SK-N-SH treated with all-trans-retinoic acid at 6 μM for 48 hours (cell line): ENCODE measurements at regions not wholly inside any gene's neighbourhood (a gene's known extent, or its start where the extent isn't known, plus 50 kb on each side); places are given as distances from the start of the nearest gene placed in this dataset.

Source experiments
- ATAC-seq: fragments of 200-7000 bp; cut with Tn5 transposase; 3 replicates; pipeline ENCODE4 v1.9.1; 2020; ENCODE audit warnings: mild to moderate bottlenecking, moderate library complexity
- ARNTL ChIP-seq: fragments of 450-650 bp; formaldehyde crosslinking; IDR thresholded peaks from 2 replicates; pipeline ENCODE4 v1.5.0; 2020; ENCODE audit warnings: low read depth, mild to moderate bottlenecking, moderate library complexity, borderline replicate concordance
- BACH2 ChIP-seq: fragments of 250-450 bp; sonication (Bioruptor Pico); IDR thresholded peaks from 2 replicates; pipeline ENCODE4 v1.9.0; 2021; ENCODE audit warnings: mild to moderate bottlenecking, borderline replicate concordance
- ESRRG ChIP-seq: fragments of 250-450 bp; sonication (Bioruptor Pico); IDR thresholded peaks from 2 replicates; pipeline ENCODE4 v1.6.1; 2021; ENCODE audit warnings: mild to moderate bottlenecking
- GLIS3 ChIP-seq: fragments of 250-450 bp; sonication (Bioruptor Pico); IDR thresholded peaks from 2 replicates; pipeline ENCODE4 v1.5.0; 2020; ENCODE audit warnings: mild to moderate bottlenecking, moderate library complexity
- ISL1 ChIP-seq: fragments of 250-450 bp; sonication (Bioruptor Pico); IDR thresholded peaks from 2 replicates; pipeline ENCODE4 v2.1.2; 2022; ENCODE audit warnings: mild to moderate bottlenecking, moderate library complexity
- OSR1 ChIP-seq: fragments of 250-450 bp; sonication (Bioruptor Pico); IDR thresholded peaks from 2 replicates; pipeline ENCODE4 v1.8.0; 2022; ENCODE audit warnings: moderate library complexity, mild to moderate bottlenecking, inconsistent platforms
- SNAI2 ChIP-seq: fragments of 250-450 bp; sonication (Bioruptor Pico); IDR thresholded peaks from 2 replicates; pipeline ENCODE4 v1.5.0; 2020; ENCODE audit warnings: mild to moderate bottlenecking, moderate library complexity
- TCF4 ChIP-seq: fragments of 250-450 bp; sonication (Bioruptor Pico); IDR thresholded peaks from 2 replicates; pipeline ENCODE4 v1.8.0; 2021; ENCODE audit warnings: mild to moderate bottlenecking, moderate library complexity, borderline replicate concordance
- TOX ChIP-seq: fragments of 250-450 bp; sonication (Bioruptor Pico); IDR thresholded peaks from 2 replicates; pipeline ENCODE4 v1.8.0; 2021; ENCODE audit warnings: mild to moderate bottlenecking, moderate library complexity, borderline replicate concordance
- ZC3H10 ChIP-seq: fragments of 250-450 bp; sonication (Bioruptor Pico); IDR thresholded peaks from 2 replicates; pipeline ENCODE4 v1.5.1; 2021; ENCODE audit warnings: mild to moderate bottlenecking, moderate library complexity
- ZFP3 ChIP-seq: fragments of 250-450 bp; sonication (Bioruptor Pico); IDR thresholded peaks from 2 replicates; pipeline ENCODE4 v1.5.0; 2020; ENCODE audit warnings: mild to moderate bottlenecking, moderate library complexity
- ZFP30 ChIP-seq: fragments of 450-650 bp; formaldehyde crosslinking; IDR thresholded peaks from 2 replicates; pipeline ENCODE4 v1.5.0; 2022; ENCODE audit warnings: mild to moderate bottlenecking, moderate library complexity
- ZNF565 ChIP-seq: fragments of 450-650 bp; formaldehyde crosslinking; conservative IDR thresholded peaks from 2 replicates; pipeline ENCODE4 v1.5.0; 2020; ENCODE audit warnings: low read depth, mild to moderate bottlenecking, moderate library complexity
- ZNF70 ChIP-seq: fragments of 450-650 bp; formaldehyde crosslinking; IDR thresholded peaks from 2 replicates; pipeline ENCODE4 v1.5.0; 2020; ENCODE audit warnings: mild to moderate bottlenecking, moderate library complexity
- ZNF8 ChIP-seq: fragments of 450-650 bp; formaldehyde crosslinking; IDR thresholded peaks from 2 replicates; pipeline ENCODE4 v1.5.0; 2020; ENCODE audit warnings: mild to moderate bottlenecking, moderate library complexity
- TF ChIP-seq, protein P1 (sequence below): fragments of 250-450 bp; sonication (Bioruptor Pico); IDR thresholded peaks from 2 replicates; pipeline ENCODE4 v1.5.0; 2020; ENCODE audit warnings: mild to moderate bottlenecking, moderate library complexity
- TF ChIP-seq, protein P2 (sequence below): fragments of 250-450 bp; sonication (Bioruptor Pico); IDR thresholded peaks from 2 replicates; pipeline ENCODE4 v1.8.0; 2021; ENCODE audit warnings: low read depth, mild to moderate bottlenecking, moderate library complexity, borderline replicate concordance
- TF ChIP-seq, protein P3 (sequence below): fragments of 250-450 bp; sonication (Bioruptor Pico); IDR thresholded peaks from 2 replicates; pipeline ENCODE4 v1.5.1; 2020; ENCODE audit warnings: low read depth, mild to moderate bottlenecking, moderate library complexity
- TF ChIP-seq, protein P4 (sequence below): fragments of 250-450 bp; sonication (Bioruptor Pico); IDR thresholded peaks from 2 replicates; pipeline ENCODE4 v1.8.0; 2020; ENCODE audit warnings: mild to moderate bottlenecking, moderate library complexity, borderline replicate concordance
- TF ChIP-seq, protein P5 (sequence below): fragments of 250-450 bp; sonication (Bioruptor Pico); IDR thresholded peaks from 2 replicates; pipeline ENCODE4 v1.5.1; 2021; ENCODE audit warnings: mild to moderate bottlenecking, moderate library complexity

DNA sequence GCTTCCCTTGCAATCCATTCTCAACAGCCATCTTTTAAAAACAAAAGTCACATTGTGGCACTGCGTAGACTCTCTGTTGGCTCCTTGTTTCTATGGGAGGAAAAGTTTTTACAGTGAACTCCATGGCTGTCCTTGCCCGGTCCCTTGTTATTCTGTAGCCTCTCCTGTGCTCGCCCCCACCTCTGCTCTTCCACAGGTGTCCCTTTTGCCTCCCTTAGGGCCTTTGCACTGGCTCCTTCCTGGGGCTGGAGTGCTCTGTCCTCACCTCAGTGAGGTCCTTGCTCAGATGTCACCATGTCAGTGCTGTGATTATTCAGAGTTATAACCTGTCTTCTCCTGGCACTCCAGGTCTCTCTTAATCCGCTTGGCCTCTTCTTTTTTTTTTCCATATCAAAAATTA lies 308.8 kb downstream of the DOCK8 start:
- TF ChIP-seq ZFP30 (CRISPR knock-in tag), result no peak
- TF ChIP-seq ISL1 (CRISPR knock-in tag), result no peak
- TF ChIP-seq, protein P1, sequence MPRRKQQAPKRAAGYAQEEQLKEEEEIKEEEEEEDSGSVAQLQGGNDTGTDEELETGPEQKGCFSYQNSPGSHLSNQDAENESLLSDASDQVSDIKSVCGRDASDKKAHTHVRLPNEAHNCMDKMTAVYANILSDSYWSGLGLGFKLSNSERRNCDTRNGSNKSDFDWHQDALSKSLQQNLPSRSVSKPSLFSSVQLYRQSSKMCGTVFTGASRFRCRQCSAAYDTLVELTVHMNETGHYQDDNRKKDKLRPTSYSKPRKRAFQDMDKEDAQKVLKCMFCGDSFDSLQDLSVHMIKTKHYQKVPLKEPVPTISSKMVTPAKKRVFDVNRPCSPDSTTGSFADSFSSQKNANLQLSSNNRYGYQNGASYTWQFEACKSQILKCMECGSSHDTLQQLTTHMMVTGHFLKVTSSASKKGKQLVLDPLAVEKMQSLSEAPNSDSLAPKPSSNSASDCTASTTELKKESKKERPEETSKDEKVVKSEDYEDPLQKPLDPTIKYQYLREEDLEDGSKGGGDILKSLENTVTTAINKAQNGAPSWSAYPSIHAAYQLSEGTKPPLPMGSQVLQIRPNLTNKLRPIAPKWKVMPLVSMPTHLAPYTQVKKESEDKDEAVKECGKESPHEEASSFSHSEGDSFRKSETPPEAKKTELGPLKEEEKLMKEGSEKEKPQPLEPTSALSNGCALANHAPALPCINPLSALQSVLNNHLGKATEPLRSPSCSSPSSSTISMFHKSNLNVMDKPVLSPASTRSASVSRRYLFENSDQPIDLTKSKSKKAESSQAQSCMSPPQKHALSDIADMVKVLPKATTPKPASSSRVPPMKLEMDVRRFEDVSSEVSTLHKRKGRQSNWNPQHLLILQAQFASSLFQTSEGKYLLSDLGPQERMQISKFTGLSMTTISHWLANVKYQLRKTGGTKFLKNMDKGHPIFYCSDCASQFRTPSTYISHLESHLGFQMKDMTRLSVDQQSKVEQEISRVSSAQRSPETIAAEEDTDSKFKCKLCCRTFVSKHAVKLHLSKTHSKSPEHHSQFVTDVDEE (CRISPR knock-in tag), result no peak
- no peak for TF ChIP-seq ZFP3 (CRISPR knock-in tag)
- no peak for TF ChIP-seq TOX (CRISPR knock-in tag)
- no peak for TF ChIP-seq BACH2 (CRISPR knock-in tag)
- TF ChIP-seq, protein P2, sequence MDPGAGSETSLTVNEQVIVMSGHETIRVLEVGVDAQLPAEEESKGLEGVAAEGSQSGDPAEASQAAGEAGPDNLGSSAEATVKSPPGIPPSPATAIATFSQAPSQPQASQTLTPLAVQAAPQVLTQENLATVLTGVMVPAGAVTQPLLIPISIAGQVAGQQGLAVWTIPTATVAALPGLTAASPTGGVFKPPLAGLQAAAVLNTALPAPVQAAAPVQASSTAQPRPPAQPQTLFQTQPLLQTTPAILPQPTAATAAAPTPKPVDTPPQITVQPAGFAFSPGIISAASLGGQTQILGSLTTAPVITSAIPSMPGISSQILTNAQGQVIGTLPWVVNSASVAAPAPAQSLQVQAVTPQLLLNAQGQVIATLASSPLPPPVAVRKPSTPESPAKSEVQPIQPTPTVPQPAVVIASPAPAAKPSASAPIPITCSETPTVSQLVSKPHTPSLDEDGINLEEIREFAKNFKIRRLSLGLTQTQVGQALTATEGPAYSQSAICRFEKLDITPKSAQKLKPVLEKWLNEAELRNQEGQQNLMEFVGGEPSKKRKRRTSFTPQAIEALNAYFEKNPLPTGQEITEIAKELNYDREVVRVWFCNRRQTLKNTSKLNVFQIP, result no peak
- no peak for TF ChIP-seq GLIS3 (CRISPR knock-in tag)
- no peak for TF ChIP-seq ZNF70
- no peak for TF ChIP-seq ZNF8 (CRISPR knock-in tag)
- TF ChIP-seq SNAI2 (CRISPR knock-in tag), result no peak
- TF ChIP-seq TCF4 (CRISPR knock-in tag), result no peak
- TF ChIP-seq, protein P3, sequence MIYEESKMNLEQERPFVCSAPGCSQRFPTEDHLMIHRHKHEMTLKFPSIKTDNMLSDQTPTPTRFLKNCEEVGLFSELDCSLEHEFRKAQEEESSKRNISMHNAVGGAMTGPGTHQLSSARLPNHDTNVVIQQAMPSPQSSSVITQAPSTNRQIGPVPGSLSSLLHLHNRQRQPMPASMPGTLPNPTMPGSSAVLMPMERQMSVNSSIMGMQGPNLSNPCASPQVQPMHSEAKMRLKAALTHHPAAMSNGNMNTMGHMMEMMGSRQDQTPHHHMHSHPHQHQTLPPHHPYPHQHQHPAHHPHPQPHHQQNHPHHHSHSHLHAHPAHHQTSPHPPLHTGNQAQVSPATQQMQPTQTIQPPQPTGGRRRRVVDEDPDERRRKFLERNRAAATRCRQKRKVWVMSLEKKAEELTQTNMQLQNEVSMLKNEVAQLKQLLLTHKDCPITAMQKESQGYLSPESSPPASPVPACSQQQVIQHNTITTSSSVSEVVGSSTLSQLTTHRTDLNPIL (CRISPR knock-in tag), result no peak
- no peak for TF ChIP-seq ZC3H10 (CRISPR knock-in tag)
- TF ChIP-seq OSR1 (CRISPR knock-in tag), result no peak
- TF ChIP-seq ARNTL (CRISPR knock-in tag), result no peak
- TF ChIP-seq, protein P4, sequence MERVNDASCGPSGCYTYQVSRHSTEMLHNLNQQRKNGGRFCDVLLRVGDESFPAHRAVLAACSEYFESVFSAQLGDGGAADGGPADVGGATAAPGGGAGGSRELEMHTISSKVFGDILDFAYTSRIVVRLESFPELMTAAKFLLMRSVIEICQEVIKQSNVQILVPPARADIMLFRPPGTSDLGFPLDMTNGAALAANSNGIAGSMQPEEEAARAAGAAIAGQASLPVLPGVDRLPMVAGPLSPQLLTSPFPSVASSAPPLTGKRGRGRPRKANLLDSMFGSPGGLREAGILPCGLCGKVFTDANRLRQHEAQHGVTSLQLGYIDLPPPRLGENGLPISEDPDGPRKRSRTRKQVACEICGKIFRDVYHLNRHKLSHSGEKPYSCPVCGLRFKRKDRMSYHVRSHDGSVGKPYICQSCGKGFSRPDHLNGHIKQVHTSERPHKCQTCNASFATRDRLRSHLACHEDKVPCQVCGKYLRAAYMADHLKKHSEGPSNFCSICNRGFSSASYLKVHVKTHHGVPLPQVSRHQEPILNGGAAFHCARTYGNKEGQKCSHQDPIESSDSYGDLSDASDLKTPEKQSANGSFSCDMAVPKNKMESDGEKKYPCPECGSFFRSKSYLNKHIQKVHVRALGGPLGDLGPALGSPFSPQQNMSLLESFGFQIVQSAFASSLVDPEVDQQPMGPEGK (CRISPR knock-in tag), result no peak
- TF ChIP-seq ZNF565 (CRISPR knock-in tag), result no peak
- TF ChIP-seq, all 23 proteins: peak for 0
- ATAC-seq, result no peak

DNA sequence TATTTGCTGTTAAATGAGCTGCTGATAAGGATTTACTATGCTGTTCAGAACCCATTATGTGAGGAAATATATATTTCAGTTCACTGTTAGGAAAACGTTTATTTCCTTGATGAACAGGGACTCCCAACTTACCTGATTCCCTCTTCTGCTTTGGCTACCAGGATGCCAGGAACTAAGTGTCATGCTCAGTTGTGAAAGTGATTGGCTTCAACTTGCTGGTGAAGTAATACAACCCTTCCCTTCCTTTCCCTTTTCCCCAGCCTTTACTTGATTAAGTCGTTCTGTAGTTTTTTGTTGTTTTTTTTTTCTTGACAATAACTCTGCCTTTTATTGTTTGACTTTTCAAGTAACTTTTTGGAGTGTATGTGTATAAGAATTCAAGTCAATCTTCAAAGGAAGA lies 309.3 kb downstream of the DOCK8 start:
- ATAC-seq, result no peak
- TF ChIP-seq, protein P1 (CRISPR knock-in tag), result no peak
- TF ChIP-seq, protein P3 (CRISPR knock-in tag), result no peak
- TF ChIP-seq ESRRG (CRISPR knock-in tag), result no peak
- TF ChIP-seq GLIS3 (CRISPR knock-in tag), result no peak
- TF ChIP-seq ZC3H10 (CRISPR knock-in tag), result no peak
- TF ChIP-seq ISL1 (CRISPR knock-in tag), result no peak
- TF ChIP-seq ARNTL (CRISPR knock-in tag), result no peak
- TF ChIP-seq, protein P5, sequence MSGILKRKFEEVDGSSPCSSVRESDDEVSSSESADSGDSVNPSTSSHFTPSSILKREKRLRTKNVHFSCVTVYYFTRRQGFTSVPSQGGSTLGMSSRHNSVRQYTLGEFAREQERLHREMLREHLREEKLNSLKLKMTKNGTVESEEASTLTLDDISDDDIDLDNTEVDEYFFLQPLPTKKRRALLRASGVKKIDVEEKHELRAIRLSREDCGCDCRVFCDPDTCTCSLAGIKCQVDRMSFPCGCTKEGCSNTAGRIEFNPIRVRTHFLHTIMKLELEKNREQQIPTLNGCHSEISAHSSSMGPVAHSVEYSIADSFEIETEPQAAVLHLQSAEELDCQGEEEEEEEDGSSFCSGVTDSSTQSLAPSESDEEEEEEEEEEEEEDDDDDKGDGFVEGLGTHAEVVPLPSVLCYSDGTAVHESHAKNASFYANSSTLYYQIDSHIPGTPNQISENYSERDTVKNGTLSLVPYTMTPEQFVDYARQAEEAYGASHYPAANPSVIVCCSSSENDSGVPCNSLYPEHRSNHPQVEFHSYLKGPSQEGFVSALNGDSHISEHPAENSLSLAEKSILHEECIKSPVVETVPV, result no peak
- TF ChIP-seq, protein P2, result no peak
- TF ChIP-seq TOX (CRISPR knock-in tag), result no peak
- no peak for TF ChIP-seq ZNF8 (CRISPR knock-in tag)
- no peak for TF ChIP-seq ZFP30 (CRISPR knock-in tag)
- TF ChIP-seq BACH2 (CRISPR knock-in tag), result no peak
- TF ChIP-seq, all 23 proteins: peak for 0
